Activated CD4-positive, alpha-beta T cell treated with anti-CD3 and anti-CD28 coated beads, Interleukin-2, Interleukin-6, amounts not matched to agents 100 ng/mL and 50 ng/mL, durations not matched to agents 16 hours and 8 hours (primary cell): ENCODE measurements at regions not wholly inside any gene's neighbourhood (a gene's known extent, or its start where the extent isn't known, plus 50 kb on each side); places are given as distances from the start of the nearest gene placed in this dataset.

Experiments
- DNase-seq: peaks from one replicate; pipeline ENCODE4 v3.0.0-alpha.2; 2020

DNA sequence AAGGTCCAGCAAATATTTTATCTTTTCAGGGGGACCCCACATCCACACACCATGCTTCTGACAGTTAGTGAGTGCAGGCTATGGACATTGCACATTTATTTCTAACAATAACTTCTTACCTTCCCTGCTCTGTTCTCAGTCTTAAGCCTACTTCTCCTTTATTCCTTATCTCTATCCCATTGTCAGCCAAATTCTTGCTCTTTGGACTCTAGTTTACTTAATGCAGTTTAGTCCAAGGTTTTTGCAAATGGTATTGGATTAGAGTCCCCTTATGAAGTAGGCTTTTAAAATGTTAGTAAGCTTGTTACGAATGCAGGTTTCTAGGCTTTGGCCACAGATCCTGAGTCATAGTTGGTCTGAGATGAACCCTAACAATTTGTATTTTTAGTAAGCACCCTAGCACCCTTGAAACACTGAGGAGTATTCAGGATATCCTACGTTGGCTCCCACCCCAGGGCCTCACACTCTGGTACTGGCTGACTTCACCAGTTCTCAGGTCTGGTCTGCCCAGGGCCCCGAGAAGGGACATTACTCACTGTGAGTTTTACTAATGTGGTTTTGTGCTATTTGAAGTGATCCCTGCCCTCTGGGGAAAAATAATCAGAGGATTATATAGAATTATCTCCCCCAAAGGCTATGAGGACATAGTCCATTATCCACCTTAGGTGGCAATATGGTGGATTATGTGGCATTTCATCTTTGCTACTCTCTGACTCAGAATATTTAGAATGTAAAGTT is 239.5 kb downstream of the TGFB2 start:
- DNase-seq, result no peak

DNA sequence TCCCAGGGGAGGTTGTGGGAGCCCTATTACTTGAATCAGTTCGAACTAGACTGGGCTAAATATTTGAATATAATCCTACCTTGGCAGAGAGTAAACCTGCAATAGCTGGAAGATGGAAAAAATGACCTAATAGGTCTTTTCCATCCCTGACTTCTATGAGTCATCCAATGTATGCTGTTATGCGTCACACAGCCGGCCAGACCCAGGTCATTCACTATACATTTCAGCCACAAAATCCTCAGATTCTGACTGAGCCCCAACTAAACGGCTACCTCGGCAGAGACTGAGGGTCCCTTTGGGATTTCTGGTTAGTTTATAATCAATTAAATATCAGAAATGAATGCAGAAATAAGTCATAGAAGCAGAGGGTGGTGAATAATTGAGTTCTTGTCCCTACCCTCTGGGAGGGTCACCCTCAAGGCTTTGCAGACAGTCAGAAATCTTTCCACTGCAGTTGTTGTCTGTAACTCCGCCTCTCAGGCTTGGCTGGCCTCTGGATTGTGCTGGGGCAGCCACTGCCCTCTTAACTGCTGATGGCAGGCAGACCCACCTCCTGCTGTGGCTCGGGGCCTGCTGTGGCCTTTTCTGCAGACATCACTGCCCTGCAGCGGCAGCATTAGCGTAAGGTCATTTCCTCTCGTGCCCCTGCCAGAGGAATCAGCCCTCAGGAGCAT is 240.5 kb downstream of the TGFB2 start:
- DNase-seq, result no peak

DNA sequence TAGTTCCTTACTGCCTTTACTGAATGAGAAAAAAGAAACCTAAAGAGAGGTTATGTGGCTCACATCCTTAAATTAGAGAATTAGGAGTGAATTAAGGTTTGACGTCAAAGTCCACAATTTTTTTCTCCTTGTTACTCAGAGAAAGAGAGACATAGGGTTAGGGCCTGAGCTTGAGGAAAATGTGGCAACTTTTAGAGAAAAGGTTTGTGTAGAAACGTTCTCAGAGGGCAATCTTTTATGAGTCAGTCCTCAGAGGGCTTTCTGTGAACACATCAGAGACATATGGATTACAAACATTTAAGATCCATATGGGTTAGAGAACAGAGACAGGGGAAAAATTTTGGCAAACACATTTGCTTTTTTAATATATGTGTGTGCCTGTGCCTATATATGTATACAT is 242.8 kb downstream of the TGFB2 start:
- DNase-seq, result no peak

DNA sequence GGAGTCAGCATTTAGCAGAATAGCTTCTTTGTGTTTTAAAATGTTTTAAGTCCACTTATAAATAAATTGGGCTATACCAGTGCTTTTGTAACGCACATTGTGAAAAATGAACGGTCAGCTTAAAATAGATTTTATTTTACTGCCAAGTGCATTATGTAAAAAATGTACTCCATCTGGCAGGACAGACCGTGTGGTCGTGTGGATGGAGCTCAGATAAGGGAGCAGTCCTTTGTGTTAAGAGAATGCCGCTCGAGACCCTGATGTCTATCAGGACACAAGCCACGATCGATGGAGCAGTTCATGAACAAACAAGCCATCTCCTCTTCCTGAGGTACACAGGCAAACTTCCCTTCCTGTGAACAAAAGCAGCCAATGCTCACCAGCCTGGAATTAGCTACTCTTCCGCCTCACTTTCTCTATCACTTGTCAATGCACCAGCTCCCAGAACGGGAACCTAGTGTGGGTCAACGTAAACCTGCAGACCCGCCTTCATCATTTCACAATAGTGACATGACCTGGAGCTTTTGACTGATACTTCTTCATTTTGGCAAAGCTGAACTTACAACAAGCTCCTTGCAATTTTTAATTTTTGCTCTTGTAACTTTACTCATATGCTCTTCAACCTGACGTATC is 243.5 kb downstream of the TGFB2 start:
- DNase-seq, result no peak

DNA sequence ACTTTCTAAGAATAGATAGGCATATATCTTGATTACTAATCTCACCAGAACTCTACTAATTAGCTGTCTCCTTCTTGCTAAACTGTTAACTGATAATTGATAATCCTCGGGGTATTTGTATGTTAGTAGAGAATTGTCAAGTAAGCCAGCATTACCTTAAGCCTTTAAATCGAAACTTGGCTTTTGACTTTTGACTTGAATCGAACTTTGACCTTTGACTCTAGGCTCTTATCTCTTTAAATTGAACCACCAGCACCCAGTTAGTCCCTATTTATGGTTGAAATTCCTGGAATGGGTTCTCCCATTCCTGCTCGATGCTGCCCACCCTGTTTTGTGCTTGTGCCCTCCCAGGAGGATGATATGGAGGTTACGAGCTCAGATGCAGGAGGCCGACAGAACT is 244.4 kb downstream of the TGFB2 start:
- DNase-seq, result no peak

DNA sequence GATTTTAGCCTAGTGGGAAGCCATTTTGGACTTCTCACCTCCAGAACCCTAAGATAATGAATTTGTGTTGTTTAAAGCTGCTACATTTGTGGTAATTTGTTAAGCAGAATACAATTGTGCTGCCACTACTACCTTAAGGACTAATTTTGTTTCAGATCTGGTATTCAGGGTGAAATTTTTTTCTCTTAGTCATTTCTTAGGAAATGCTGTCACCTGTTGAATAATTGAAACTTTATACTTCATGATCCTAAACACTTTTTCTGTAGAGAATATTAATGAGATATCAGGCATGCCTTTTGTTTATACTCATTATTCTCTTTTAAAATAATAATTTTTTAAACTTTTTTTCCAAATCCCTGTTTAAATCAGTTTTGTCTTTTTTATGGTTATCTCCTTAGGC is 246.8 kb downstream of the TGFB2 start:
- no peak for DNase-seq

DNA sequence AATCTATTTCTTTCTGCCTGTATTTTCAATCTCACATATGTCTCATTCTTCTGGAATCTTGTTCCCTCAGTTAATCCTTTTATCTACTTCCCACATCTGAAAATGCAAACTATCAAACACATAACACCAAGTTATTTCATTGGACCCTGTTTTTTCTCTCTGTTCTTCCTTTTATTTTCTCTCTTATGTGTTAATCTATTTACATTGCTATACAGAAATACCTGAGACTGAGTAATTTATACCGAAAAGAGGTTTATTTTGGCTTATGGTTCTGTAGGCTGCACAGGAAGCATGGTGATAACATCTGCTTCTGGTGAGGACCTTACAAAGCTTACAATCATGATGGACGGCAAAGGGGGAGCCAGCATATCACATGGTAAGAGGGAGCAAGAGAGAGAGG is 247.6 kb downstream of the TGFB2 start:
- no peak for DNase-seq

DNA sequence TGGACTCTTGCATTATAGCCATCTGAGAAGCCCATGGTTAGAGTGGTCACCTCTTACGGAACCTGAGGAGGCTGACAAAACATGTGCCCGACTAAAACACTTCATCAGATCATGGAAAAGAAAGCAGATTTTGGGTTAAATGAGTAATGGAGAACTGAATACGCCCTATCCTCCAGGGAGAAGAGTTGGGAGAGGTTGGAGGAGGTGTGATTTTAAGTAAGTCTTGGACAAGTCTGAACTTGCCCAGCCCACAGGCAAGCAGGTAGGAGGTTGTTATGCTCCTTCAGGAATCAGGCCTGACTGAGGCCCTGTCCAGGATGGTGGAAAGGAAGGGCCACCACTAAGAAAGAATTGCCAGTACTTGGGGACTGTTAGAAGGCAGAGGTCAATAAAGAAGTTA is 255.8 kb downstream of the TGFB2 start:
- DNase-seq, result no peak

DNA sequence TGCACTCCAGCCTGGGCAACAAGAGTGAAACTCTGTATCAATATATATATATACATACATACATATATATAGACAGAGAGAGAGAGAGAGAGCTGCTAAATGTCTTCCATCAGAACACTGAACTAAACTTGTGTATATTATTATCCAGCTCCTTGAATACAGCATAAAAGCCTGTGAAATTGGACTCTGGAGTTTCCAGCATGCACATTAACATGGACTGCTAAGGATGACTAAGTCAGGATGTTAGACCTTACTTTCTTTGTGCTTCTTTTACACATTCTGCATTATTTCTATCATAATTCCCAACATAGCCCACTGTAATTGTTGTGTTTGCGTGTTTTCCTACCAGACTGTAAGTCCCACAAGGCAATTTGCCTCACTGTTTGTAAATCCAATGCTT is 259.1 kb downstream of the TGFB2 start:
- no peak for DNase-seq

DNA sequence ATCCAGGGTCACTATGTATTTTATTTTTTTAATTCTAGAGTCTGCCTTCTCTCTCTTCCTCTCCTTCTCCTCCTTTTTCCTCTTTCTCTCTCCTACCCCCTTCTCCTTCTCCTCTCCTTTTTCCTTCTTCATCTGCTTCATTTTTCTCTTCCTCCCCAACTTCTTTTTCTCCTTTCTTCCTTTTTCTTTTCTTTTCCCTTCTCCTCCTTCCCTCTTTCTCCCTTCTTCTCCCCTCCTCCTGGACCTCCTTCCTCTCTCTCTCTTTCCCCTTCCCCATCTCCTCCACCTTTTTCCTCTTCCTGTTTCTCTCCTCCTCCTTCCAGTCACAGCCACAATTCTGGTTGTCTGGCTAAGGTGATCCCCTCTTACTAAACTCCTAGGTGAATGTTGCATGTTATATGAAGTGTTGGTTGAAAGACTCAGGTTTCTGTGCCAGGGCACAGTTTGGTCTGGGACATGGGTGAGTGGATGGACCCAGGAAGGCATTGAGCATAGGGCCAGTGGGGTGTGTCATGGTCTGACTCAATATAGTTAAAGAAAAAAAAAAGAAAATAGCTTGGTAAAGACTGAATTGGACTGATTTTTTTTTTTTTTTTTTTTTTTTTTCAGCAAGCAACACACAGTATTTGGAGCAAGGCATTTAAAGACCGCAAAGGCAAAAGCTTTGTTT is 266.9 kb downstream of the TGFB2 start:
- no peak for DNase-seq

DNA sequence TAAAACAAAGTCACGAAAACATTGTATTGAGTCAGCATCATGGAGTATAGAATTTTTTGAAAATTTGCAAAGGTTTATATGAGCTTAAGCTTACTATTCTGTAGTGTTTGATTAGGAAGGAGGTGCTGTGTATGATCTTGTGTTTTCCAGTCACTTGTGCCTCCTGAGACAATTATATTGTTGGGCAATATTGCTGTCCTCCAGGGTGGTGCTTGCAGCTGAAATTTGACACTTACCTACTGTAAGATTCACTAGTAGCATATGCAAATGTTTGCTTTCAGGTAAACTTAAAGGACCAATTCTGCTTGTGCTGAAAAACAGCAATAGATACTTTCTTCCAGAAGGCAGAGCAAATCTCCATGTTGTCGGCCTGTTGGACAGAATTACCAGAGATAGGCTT is 268.0 kb downstream of the TGFB2 start:
- no peak for DNase-seq

DNA sequence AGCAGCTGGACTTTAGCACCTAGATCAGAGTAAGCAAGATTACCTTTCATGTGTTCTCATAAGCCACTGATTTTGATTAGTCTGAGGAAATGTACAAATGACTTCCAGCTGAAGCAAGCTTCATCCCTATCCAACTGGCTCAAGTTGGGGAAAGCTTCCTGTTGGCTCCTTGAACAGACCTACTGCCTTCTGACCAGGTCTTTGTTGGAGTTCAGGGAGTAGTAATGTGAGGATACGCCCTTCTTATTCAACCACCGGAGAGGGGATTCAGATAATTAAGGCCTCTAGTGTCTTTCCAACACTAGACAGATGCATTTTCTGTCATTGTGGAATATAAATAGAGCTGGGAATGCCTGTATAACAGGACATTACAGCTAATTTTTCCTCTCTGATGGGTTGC is 268.9 kb downstream of the TGFB2 start:
- DNase-seq, result no peak

DNA sequence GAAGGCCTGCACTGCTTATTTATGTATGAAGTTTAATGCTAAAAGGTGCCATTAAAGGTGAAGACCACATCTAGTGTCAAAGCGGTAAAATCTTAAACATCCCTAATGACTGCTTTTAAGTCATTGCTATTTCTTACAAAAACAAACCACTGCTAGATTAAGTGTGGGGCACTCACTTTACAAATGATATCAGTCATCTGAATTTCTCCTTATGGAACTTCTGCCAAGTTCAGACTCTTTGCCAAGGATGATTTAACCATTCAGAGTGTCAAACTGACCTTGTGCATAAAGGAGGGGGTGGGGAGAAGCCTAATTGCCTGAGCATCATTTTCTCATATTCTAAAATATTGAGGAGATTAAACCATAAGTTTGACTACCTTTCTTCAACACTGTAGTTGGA is 271.5 kb downstream of the TGFB2 start:
- DNase-seq, result no peak

DNA sequence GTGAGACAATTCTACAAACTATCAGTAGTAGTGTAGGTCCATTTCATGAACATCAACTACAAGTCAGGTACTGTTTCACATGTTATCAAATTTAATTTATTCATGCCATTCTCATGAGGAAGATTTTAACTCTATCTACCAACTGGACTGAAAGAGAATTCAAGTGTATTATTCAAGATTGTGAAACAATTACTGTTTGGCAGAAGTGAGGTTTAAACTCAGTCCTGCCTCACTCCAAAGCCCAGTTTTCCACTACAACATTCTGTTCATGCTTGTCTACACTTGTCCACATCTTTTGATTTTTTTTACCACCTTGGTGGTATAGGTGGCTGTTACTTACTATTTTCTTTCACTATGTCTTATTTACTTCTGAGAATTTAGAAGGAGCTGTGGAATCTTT is 272.9 kb downstream of the TGFB2 start:
- no peak for DNase-seq

DNA sequence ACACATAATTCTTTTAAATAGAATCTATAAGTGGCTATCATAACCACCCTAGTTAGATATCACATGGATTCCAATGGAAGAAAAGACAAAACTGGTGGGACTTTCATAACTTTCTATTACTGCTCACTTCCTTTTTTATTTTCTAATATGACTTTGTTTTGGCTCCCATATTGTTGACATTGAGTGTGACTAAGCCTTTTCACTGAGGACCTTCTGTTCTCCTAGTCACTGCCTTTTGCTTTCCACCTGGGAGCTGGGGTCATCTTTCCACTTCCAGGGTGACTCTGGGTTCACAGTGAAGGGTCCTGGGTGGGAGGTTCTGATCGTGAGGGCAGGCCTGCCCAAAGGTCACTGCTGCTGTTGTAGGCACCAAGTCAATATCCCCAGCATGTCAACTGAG is 275.8 kb downstream of the TGFB2 start:
- DNase-seq, result no peak

DNA sequence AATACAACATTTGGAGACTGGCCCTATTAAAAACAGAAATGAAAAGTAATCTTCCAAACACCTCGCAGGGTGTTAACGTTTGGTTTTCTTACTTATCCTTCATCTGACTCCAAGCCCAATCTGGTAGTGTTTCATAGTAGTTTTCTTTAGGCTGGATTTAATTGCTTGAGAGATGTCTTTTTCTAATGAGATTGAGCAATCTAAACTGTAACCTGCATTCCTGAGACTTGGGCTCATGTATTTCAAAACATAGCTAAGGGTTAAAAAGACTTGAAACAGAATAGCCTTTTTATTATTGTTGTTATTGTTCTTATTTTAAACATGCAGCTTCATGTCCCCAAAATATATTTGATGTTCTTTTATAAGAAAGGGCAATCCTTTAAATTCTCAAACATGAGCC is 278.9 kb downstream of the TGFB2 start:
- no peak for DNase-seq

DNA sequence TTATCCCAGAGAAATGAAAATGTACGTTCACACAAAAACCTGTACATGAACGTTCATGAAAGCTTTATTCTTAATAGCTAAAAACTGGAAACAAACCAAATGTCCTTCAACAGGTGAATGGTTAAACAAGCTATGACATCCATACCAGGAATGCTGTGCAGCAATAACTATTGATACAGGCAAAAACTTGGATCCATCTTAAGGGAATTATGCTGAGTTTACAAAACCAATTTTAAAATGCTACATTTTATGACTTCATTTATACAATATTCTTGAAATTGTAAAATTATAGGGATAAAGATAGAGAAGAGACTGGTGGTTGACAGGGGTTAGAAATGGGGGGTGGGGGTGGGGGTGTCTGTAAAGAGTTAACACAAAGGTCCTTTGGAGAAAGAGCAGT is 280.3 kb downstream of the TGFB2 start:
- DNase-seq, result no peak

DNA sequence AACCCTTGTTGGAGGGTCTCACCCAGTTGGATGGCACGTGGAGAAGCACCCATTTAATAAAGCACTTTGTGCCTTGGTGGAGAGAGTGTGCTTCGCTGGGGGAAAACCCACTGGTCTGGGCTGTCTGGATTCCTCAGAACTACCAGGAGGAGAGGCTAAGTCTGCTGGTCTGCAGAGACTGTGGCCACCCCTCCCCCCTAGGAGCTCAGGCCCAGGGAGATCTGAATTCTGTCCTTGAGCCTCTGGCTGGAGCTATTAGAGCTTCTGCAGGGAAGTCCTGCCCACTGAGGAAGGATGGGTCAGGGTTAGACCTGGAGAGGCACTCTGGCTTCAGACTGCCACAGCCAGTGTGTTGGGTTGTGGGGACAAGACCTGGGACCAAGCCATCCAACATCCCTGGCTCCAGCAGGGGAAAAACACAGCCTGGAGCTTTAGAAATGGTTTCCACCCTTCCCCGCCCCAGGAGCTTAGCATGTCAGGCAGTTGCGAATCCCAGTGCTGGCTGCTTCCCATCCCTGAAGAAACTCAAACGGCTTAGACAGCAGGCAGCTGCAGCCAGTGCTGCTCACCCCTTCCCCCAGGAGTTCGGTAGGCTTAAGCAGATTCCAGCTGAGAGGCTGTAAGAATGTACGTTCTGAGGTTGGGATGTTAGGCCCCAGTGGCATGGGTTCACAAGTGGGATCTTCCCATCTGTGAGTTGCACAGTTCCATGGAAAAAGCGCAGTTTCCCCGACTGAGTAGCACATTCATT is 288.3 kb downstream of the TGFB2 start:
- no peak for DNase-seq

DNA sequence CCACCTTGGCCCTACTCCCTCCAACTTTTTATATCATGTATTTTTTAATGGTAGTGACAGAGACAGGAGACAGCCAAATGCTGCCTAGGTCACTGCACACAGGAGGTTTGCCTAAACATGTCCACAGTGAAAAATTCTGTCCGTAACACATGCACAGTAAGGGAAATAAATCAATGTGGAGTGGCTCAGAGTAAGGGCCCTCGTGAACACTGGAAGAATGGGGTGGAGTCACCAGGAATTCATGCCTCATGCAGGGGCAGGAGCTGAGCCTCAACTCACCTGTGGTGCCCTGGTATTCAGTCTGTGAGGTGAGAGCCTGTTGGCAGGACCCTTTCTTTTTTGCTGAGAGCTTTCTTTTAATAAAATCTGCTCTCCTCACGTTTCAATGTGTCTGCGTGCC is 289.1 kb downstream of the TGFB2 start:
- no peak for DNase-seq

DNA sequence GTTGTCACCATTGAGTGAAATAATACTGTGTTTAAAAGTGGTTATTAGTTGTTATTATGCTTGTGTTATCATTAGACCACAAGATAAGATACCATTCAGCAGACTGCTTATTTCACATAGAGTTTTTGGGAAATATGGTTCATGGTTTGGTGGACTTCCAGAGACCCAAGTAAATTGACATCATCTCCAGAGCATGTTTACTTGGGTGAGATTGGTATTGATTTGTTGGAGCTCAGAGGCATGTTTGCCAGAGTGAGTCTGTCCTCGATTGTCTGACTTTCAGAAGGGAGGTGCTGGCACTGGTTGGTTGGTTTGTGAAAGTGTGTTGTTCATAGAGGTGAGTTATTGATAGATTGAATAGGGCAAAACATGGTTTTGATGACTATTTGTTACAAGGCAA is 291.4 kb downstream of the TGFB2 start:
- DNase-seq, result no peak

DNA sequence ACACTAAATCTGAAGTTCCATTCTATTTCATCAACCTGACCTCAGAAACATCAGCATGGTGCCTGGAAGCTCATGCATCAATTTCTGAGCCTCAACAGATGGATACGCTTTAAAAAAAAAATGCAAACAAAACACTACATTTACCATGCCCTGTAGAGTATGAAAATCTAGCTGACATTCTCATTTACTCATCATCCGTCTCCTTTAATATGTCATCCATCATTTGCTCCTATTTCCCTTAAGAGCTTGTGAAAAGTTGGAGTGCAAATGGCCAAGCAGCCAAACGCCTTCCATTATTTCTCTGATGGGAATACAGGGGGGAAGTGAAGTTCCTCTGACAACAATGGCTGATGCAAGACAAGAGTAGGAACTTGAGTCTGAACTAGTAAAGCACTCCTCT is 295.0 kb downstream of the TGFB2 start:
- no peak for DNase-seq

DNA sequence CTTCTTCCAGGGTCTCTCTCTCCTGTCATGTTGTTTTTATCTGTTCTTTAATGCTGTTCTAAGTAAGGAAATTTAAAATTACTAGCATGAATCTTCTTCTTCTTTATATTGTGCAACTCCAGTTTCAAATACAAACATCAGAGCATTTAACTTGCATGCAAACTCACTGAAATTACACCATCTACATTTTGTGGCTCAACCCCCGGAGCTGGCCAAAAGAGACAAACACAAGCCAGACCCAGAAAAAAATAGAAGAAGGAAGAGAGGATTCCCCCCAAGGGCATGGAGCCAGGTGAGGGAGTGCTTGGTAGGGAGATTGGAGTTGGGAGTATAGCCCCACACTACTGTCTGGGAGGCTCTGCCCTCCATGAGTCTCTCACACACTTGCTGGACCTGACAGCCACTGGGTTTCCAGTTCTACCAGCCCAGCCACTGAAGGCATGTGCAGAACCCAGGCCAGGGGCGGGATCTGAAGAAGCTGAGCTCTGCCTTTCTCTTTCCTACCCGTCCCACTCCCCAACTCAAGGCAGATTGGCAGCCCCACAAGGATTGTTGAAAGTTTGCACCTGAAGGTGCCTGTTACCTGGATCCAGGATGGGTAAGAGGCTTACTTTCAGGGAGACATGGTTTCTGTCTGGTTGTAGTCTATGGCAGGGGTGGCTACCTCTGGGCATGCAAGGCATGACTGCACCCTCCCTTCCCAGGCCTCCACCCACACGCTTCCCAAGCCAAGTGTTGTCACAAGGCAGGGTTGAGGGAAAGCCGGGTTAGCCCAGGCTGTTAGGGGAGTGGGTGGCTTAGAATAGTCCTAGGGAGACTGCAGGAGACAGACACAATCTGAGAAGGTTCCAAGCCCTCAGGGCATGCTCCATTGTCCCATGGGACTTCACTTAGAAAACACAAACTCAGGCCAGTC is 297.2 kb downstream of the TGFB2 start:
- no peak for DNase-seq
